Spleen (tissue), 11 donors: ENCODE measurements at regions not wholly inside any gene's neighbourhood (a gene's known extent, or its start where the extent isn't known, plus 50 kb on each side); places are given as distances from the start of the nearest gene placed in this dataset.

Experiments
- DNase-seq: peaks from one replicate; pipeline ENCODE4 v3.0.0-alpha.2; 2020
- H3K27ac ChIP-seq, 8 donors: fragments of 200-600 bp; sonication (generic) in 7 of 8; 1 replicate in 4 of 8; 2 replicates in 4 of 8; pipeline versions ENCODE4 v1.5.0 to v1.8.0; 2016 to 2021; ENCODE audit warnings: inconsistent platforms in 4 of 8, mild to moderate bottlenecking in 4 of 8, moderate library complexity in 1 of 8
- H3K27me3 ChIP-seq, 7 donors: fragments of 200-600 bp; sonication (generic) in 6 of 7; replicated peaks in 1 of 7; 1 replicate in 4 of 7; 2 replicates in 3 of 7; pipeline versions ENCODE4 v1.5.0 to v1.8.0; 2016 to 2021; ENCODE audit warnings: inconsistent platforms in 3 of 7, mild to moderate bottlenecking in 1 of 7
- H3K36me3 ChIP-seq, 6 donors: fragments of 200-600 bp; sonication (generic) in 5 of 6; 1 replicate in 4 of 6; 2 replicates in 2 of 6; pipeline versions ENCODE4 v1.5.0 to v1.8.0; 2016 to 2021; ENCODE audit warnings: inconsistent platforms in 2 of 6
- H3K4me1 ChIP-seq, 6 donors: fragments of 200-600 bp; sonication (generic) in 5 of 6; 1 replicate in 3 of 6; 2 replicates in 3 of 6; pipeline versions ENCODE4 v1.5.0 to v1.8.0; 2016 to 2021; ENCODE audit warnings: inconsistent platforms in 3 of 6
- H3K4me3 ChIP-seq, 8 donors: fragments of 200-600 bp; sonication (generic) in 7 of 8; 1 replicate in 4 of 8; 2 replicates in 4 of 8; pipeline versions ENCODE4 v1.5.0 to v1.8.0; 2016 to 2021; ENCODE audit warnings: inconsistent platforms in 4 of 8, mild to moderate bottlenecking in 4 of 8, moderate library complexity in 2 of 8
- H3K9me3 ChIP-seq, 8 donors: fragments of 200-600 bp; sonication (generic) in 7 of 8; 1 replicate in 4 of 8; 2 replicates in 4 of 8; pipeline versions ENCODE4 v1.5.0 to v1.8.0; 2016 to 2021; ENCODE audit warnings: inconsistent platforms in 4 of 8
- CTCF ChIP-seq, 11 experiments: fragments of 200-600 bp in 7 of 11; fragments of 450-650 bp in 4 of 11; sonication (generic) in 4 of 11; IDR thresholded peaks in 8 of 11; conservative IDR thresholded peaks in 3 of 11; 1 replicate in 7 of 11; 2 replicates in 4 of 11; pipeline versions ENCODE4 v1.4.0 to v1.8.0; 2016 to 2021; ENCODE audit warnings: antibody characterized with exemption in 11 of 11, inconsistent platforms in 4 of 11, mild to moderate bottlenecking in 1 of 11
- POLR2A ChIP-seq, 3 donors: fragments of 450-650 bp; IDR thresholded peaks; one replicate each; pipeline ENCODE4 v1.5.1; 2017; ENCODE audit warnings: antibody characterized with exemption in 3 of 3, mild to moderate bottlenecking in 1 of 3
- POLR2AphosphoS5 ChIP-seq, 3 donors: sonication (generic); formaldehyde crosslinking; IDR thresholded peaks; one replicate each; pipeline ENCODE4 v1.5.1; 2017; ENCODE audit warnings: antibody characterized with exemption in 3 of 3
- WGBS, 5 donors: extraction: QIAGEN DNeasy Blood & Tissue Kit in 3 of 5; methylation state at CpG; one replicate each; pipeline versions ENCODE4 v1.1.5 to v1.1.7; 2013 to 2018; 5-methylcytosine and 5-hydroxymethylcytosine counted together
- intact Hi-C: fragments of 100-400 bp; cut with DNase I; formaldehyde crosslinking; loops from one replicate; pipeline ENCODE4 v1.15.0; 2023; ENCODE audit warnings: low total_unique reads
- small RNA-seq, 4 donors: library from RNA; depleted of rRNA; stranded (forward); fragments of <200 nt; gene quantifications; one replicate each; pipeline ENCODE3, GENCODE V24; 2016
- donor health status: healthy with polysubstance abuse.
- donor health status: DM: no; HTN: no; CAD: no; lungs with moderate emphysema.
- donor health status: DM: no; HTN: no; CAD: no.
- donor health status: Bipolar disorder and iron deficiency.
- donor health status: healthy.
- donor health status: DM: no; HTN: no; CAD: no.
- donor health status: DM: yes; HTN: yes; CAD: no.

- no peak for DNase-seq
- no peak for TF ChIP-seq POLR2A (IDR thresholded peaks at IDR 0.05)
- TF ChIP-seq POLR2AphosphoS5 (IDR thresholded peaks at IDR 0.05): no peak
- no peak for TF ChIP-seq CTCF (IDR thresholded peaks at IDR 0.05 in 8 of 11, conservative IDR thresholded peaks at IDR 0.05 in 3 of 11)
- H3K4me3 ChIP-seq: no peak overlapping the region
- intact Hi-C loops: no loop called here
- H3K27me3 ChIP-seq: peaks cover 0 to 17% (median 0%) of the 10 kb centered on the region in 7 donors
- no peak overlapping the region for H3K27ac ChIP-seq
- no peaks in the 10 kb centered on the region for H3K9me3 ChIP-seq
- H3K36me3 ChIP-seq: no peaks in the 10 kb centered on the region
- 68 to 95% (median 82%) methylated on average over 3 of the region's 3 CpGs for WGBS, 5 donors
- no peaks in the 10 kb centered on the region for H3K4me1 ChIP-seq
These were observed 64.4 kb upstream of the ZNF521 start for GRCh38 chr18:25416374-25416773.

GRCh38 chr18:25409971-25410370 is 58.0 kb upstream of the ZNF521 start:
- no peak for DNase-seq
- Histone ChIP-seq H3K9me3 (peaks cover 0 to 13% (median 2%) of the 10 kb centered on the region in 8 donors), H3K27me3 (no peaks in the 10 kb centered on the region), H3K4me1 (no peaks in the 10 kb centered on the region), H3K27ac (no peak overlapping the region), H3K4me3 (no peak overlapping the region), H3K36me3 (no peaks in the 10 kb centered on the region)
- intact Hi-C loops: no loop called here
- TF ChIP-seq POLR2AphosphoS5 (IDR thresholded peaks at IDR 0.05) (no peak), POLR2A (IDR thresholded peaks at IDR 0.05) (no peak), CTCF (IDR thresholded peaks at IDR 0.05 in 8 of 11, conservative IDR thresholded peaks at IDR 0.05 in 3 of 11) (no peak)
- 77 to 97% (median 83%) methylated on average over 2 of the region's 2 CpGs for WGBS, 5 donors

- no peaks in the 10 kb centered on the region for H3K27me3 ChIP-seq
- no peaks in the 10 kb centered on the region for H3K36me3 ChIP-seq
- peaks cover 0 to 13% (median 2%) of the 10 kb centered on the region in 8 donors for H3K9me3 ChIP-seq
- no peaks in the 10 kb centered on the region for H3K4me1 ChIP-seq
- no peak overlapping the region for H3K4me3 ChIP-seq
- 78 to 93% (median 84%) methylated on average over 4 of the region's 4 CpGs for WGBS, 5 donors
- no peak overlapping the region for H3K27ac ChIP-seq
- intact Hi-C loops: no loop called here
- no peak for DNase-seq
- TF ChIP-seq POLR2AphosphoS5 (IDR thresholded peaks at IDR 0.05): no peak
- TF ChIP-seq POLR2A (IDR thresholded peaks at IDR 0.05): no peak
- no peak for TF ChIP-seq CTCF (IDR thresholded peaks at IDR 0.05 in 8 of 11, conservative IDR thresholded peaks at IDR 0.05 in 3 of 11)
These were observed 56.3 kb upstream of the ZNF521 start for GRCh38 chr18:25408293-25408692.

Small RNA genes lying in the stretch of these regions (small RNA-seq; reads per million reads assigned to genes)
- 0 reads per million in 4 donors for gene AC027229.1
- gene RN7SL97P: 0 reads per million in 4 donors
